Ovary (tissue), 7 donors: ENCODE measurements at regions not wholly inside any gene's neighbourhood (a gene's known extent, or its start where the extent isn't known, plus 50 kb on each side); places are given as distances from the start of the nearest gene placed in this dataset.

ENCODE experiments used
- DNase-seq, 5 donors: peaks; one replicate each; pipeline ENCODE4 v3.0.0-alpha.2; 2019 to 2020
- H3K27ac ChIP-seq, 2 donors: fragments of 200-600 bp; one replicate each; pipeline versions ENCODE4 v1.5.1 to v1.8.0; 2019 to 2022
- H3K27me3 ChIP-seq: fragments of 200-600 bp; one replicate; pipeline ENCODE4 v1.8.0; 2022
- H3K36me3 ChIP-seq: fragments of 200-600 bp; sonication (generic); one replicate; pipeline ENCODE4 v1.5.1; 2019
- H3K4me1 ChIP-seq: one replicate; pipeline ENCODE4 v1.8.1; 2013; ENCODE audit warnings: mild to moderate bottlenecking, moderate library complexity; ENCODE audit not compliant: insufficient read depth
- H3K4me3 ChIP-seq: fragments of 200-600 bp; sonication (generic); one replicate; pipeline ENCODE4 v1.5.1; 2017
- H3K9me3 ChIP-seq, 2 donors: fragments of 200-600 bp in 1 of 2; sonication (generic) in 1 of 2; one replicate each; pipeline versions ENCODE4 v1.5.1 to v1.8.1; 2013 to 2019; ENCODE audit warnings: mild to moderate bottlenecking in 1 of 2, moderate library complexity in 1 of 2
- CTCF ChIP-seq, 3 donors: fragments of 450-650 bp in 2 of 3; fragments of 200-600 bp in 1 of 3; IDR thresholded peaks; one replicate each; pipeline versions ENCODE4 v1.5.1 to v1.8.0; 2016 to 2022; ENCODE audit warnings: antibody characterized with exemption in 3 of 3, mild to moderate bottlenecking in 1 of 3
- EP300 ChIP-seq: sonication (generic); formaldehyde crosslinking; IDR thresholded peaks from one replicate; pipeline ENCODE4 v1.6.1; 2017; ENCODE audit warnings: antibody characterized with exemption
- POLR2A ChIP-seq: fragments of 450-650 bp; IDR thresholded peaks from one replicate; pipeline ENCODE4 v1.6.1; 2017; ENCODE audit warnings: antibody characterized with exemption, mild to moderate bottlenecking, moderate library complexity
- WGBS, 3 donors: extraction: QIAGEN DNeasy Blood & Tissue Kit in 1 of 3; methylation state at CpG; one replicate each; pipeline versions ENCODE4 v1.1.5 to v1.1.7; 2013 to 2017; 5-methylcytosine and 5-hydroxymethylcytosine counted together
- intact Hi-C, 4 donors: fragments of 100-400 bp; cut with DNase I; formaldehyde crosslinking; loops; one replicate each; pipeline versions ENCODE4 v1.11.0 to v1.15.1; 2022 to 2023
- donor health status: DM: no; HTN: no; CAD: no; lungs with moderate emphysema.
- donor health status: DM: no; HTN: no; CAD: no.
- donor health status: Bipolar disorder and iron deficiency.
- donor health status: DM: no; HTN: no; CAD: no.
- donor health status: DM: yes; HTN: yes; CAD: no.

GRCh38 chr3:86175051-86175536, 815.9 kb downstream of the VGLL3 start:
- TF ChIP-seq CTCF (IDR thresholded peaks at IDR 0.05) (no peak), EP300 (no peak), POLR2A (no peak)
- DNase-seq: no peak

GRCh38 chr3:86173401-86173800, 817.5 kb downstream of the VGLL3 start:
- H3K27ac ChIP-seq: no peak overlapping the region
- no peaks in the 10 kb centered on the region for H3K27me3 ChIP-seq
- no peaks in the 10 kb centered on the region for H3K36me3 ChIP-seq
- no peaks in the 10 kb centered on the region for H3K4me1 ChIP-seq
- intact Hi-C loops: no loop called here
- WGBS, 3 donors: 76 to 84% (median 80%) methylated on average over 3 of the region's 3 CpGs
- no peak for DNase-seq
- no peak overlapping the region for H3K4me3 ChIP-seq
- TF ChIP-seq EP300 (no peak), POLR2A (no peak), CTCF (IDR thresholded peaks at IDR 0.05) (no peak)
- no peaks in the 10 kb centered on the region for H3K9me3 ChIP-seq

More at GRCh38 chr3:86175051-86175536, 815.9 kb downstream of the VGLL3 start:
- WGBS, 3 donors: 6 to 14% (median 11%) methylated on average over 3 of the region's 3 CpGs
- H3K27me3 ChIP-seq: no peaks in the 10 kb centered on the region
- no peaks in the 10 kb centered on the region for H3K36me3 ChIP-seq
- intact Hi-C loops: no loop called here
- no peaks in the 10 kb centered on the region for H3K4me1 ChIP-seq
- no peaks in the 10 kb centered on the region for H3K9me3 ChIP-seq
- no peak overlapping the region for H3K4me3 ChIP-seq
- no peak overlapping the region for H3K27ac ChIP-seq

- no peak overlapping the region for H3K4me3 ChIP-seq
- DNase-seq: no peak
- H3K27ac ChIP-seq: no peak overlapping the region
- H3K27me3 ChIP-seq: no peaks in the 10 kb centered on the region
- no peaks in the 10 kb centered on the region for H3K4me1 ChIP-seq
- H3K9me3 ChIP-seq: no peaks in the 10 kb centered on the region
- TF ChIP-seq EP300 (no peak), POLR2A (no peak), CTCF (IDR thresholded peaks at IDR 0.05) (no peak)
- intact Hi-C loops: no loop called here
- no peaks in the 10 kb centered on the region for H3K36me3 ChIP-seq
- WGBS, 3 donors: 84 to 88% (median 85%) methylated on average over 1 of the region's 1 CpG
These were observed 822.4 kb downstream of the VGLL3 start for GRCh38 chr3:86168512-86168911.

GRCh38 chr3:86162521-86162920, 828.4 kb downstream of the VGLL3 start:
- 85 to 92% (median 89%) methylated on average over 1 of the region's 1 CpG for WGBS, 3 donors
- no peaks in the 10 kb centered on the region for H3K27me3 ChIP-seq
- H3K4me1 ChIP-seq: no peaks in the 10 kb centered on the region
- TF ChIP-seq CTCF (IDR thresholded peaks at IDR 0.05) (no peak), EP300 (no peak)
- no peak overlapping the region for H3K4me3 ChIP-seq
- intact Hi-C loops: no loop called here
- no peak overlapping the region for H3K27ac ChIP-seq
- H3K9me3 ChIP-seq: no peaks in the 10 kb centered on the region
- H3K36me3 ChIP-seq: no peaks in the 10 kb centered on the region
- no peak for DNase-seq

GRCh38 chr3:86161493-86161892, 829.5 kb downstream of the VGLL3 start:
- Histone ChIP-seq H3K4me1 (no peaks in the 10 kb centered on the region), H3K4me3 (no peak overlapping the region), H3K9me3 (no peaks in the 10 kb centered on the region), H3K27me3 (no peaks in the 10 kb centered on the region), H3K27ac (no peak overlapping the region), H3K36me3 (no peaks in the 10 kb centered on the region)
- no peak for DNase-seq
- 76 to 81% (median 80%) methylated on average over 7 of the region's 7 CpGs for WGBS, 3 donors
- no peak for TF ChIP-seq EP300
- TF ChIP-seq CTCF (IDR thresholded peaks at IDR 0.05): no peak
- TF ChIP-seq POLR2A: no peak
- intact Hi-C loops: no loop called here
